ENCODE measurements at regions not wholly inside any gene's neighbourhood (a gene's known extent, or its start where the extent isn't known, plus 50 kb on each side); places are given as distances from the start of the nearest gene placed in this dataset.

GRCh38 chr13:58119804-58120203, 488.3 kb downstream of the PCDH17 start:
- no peak overlapping the region for H3K4me3 ChIP-seq
- H3K36me3 ChIP-seq, result no peaks in the 10 kb centered on the region
- intact Hi-C loops (cut with DNase I), result no loop called here
- DNase-seq (ENCODE audit: extremely low spot score), result no peak
- 76% methylated on average over 2 of the region's 2 CpGs for WGBS
- no peaks in the 10 kb centered on the region for H3K9me3 ChIP-seq
- no peak overlapping the region for H3K27ac ChIP-seq (replicated peaks in 1 of 4)
- no peaks in the 10 kb centered on the region for H3K4me1 ChIP-seq
- no peaks in the 10 kb centered on the region for H3K27me3 ChIP-seq
- TF ChIP-seq EP300 (IDR thresholded peaks at IDR 0.05) (no peak), POLR2A (IDR thresholded peaks at IDR 0.05; ENCODE audit: low read depth) (no peak), POLR2AphosphoS5 (IDR thresholded peaks at IDR 0.05) (no peak), CTCF (IDR thresholded peaks at IDR 0.05) (no peak)

- Histone ChIP-seq H3K36me3 (no peaks in the 10 kb centered on the region), H3K4me1 (no peaks in the 10 kb centered on the region), H3K4me3 (no peak overlapping the region), H3K9me3 (peaks cover 0 to 9% (median 4%) of the 10 kb centered on the region in 4 donors), H3K27ac (replicated peaks in 1 of 4) (no peak overlapping the region), H3K27me3 (no peaks in the 10 kb centered on the region)
- WGBS, result 75% methylated on average over 2 of the region's 2 CpGs
- intact Hi-C loops (cut with DNase I), result no loop called here
- DNase-seq (ENCODE audit: extremely low spot score), result no peak
- no peak for TF ChIP-seq POLR2AphosphoS5 (IDR thresholded peaks at IDR 0.05)
- TF ChIP-seq EP300 (IDR thresholded peaks at IDR 0.05), result no peak
- TF ChIP-seq POLR2A (IDR thresholded peaks at IDR 0.05; ENCODE audit: low read depth), result no peak
- TF ChIP-seq CTCF (IDR thresholded peaks at IDR 0.05), result no peak
Observed at GRCh38 chr13:58126496-58126895, 495.0 kb downstream of the PCDH17 start.

GRCh38 chr13:58134012-58134411, 502.5 kb downstream of the PCDH17 start:
- TF ChIP-seq POLR2A (IDR thresholded peaks at IDR 0.05; ENCODE audit: low read depth), result no peak
- TF ChIP-seq POLR2AphosphoS5 (IDR thresholded peaks at IDR 0.05), result no peak
- no peak for TF ChIP-seq EP300 (IDR thresholded peaks at IDR 0.05)
- TF ChIP-seq CTCF (IDR thresholded peaks at IDR 0.05), result no peak
- Histone ChIP-seq H3K36me3 (no peaks in the 10 kb centered on the region), H3K27me3 (no peaks in the 10 kb centered on the region), H3K9me3 (peaks cover 0 to 20% (median 10%) of the 10 kb centered on the region in 4 donors), H3K4me1 (no peaks in the 10 kb centered on the region), H3K4me3 (no peak overlapping the region), H3K27ac (replicated peaks in 1 of 4) (no peak overlapping the region)
- intact Hi-C loops (cut with DNase I), result no loop called here
- no peak for DNase-seq (ENCODE audit: extremely low spot score)
- 79% methylated on average over 2 of the region's 3 CpGs for WGBS

GRCh38 chr13:58134525-58134924, 503.0 kb downstream of the PCDH17 start:
- no peak overlapping the region for H3K27ac ChIP-seq (replicated peaks in 1 of 4)
- TF ChIP-seq CTCF (IDR thresholded peaks at IDR 0.05), result no peak
- TF ChIP-seq EP300 (IDR thresholded peaks at IDR 0.05), result no peak
- no peak for TF ChIP-seq POLR2A (IDR thresholded peaks at IDR 0.05; ENCODE audit: low read depth)
- no peak for TF ChIP-seq POLR2AphosphoS5 (IDR thresholded peaks at IDR 0.05)
- H3K36me3 ChIP-seq, result no peaks in the 10 kb centered on the region
- H3K9me3 ChIP-seq, result peaks cover 0 to 20% (median 10%) of the 10 kb centered on the region in 4 donors
- no peaks in the 10 kb centered on the region for H3K4me1 ChIP-seq
- no peak for DNase-seq (ENCODE audit: extremely low spot score)
- intact Hi-C loops (cut with DNase I), result no loop called here
- H3K27me3 ChIP-seq, result no peaks in the 10 kb centered on the region
- H3K4me3 ChIP-seq, result no peak overlapping the region
- 100% methylated on average over 5 of the region's 5 CpGs for WGBS

GRCh38 chr13:58142952-58143351, 511.4 kb downstream of the PCDH17 start:
- Histone ChIP-seq H3K36me3 (no peaks in the 10 kb centered on the region), H3K27me3 (no peaks in the 10 kb centered on the region), H3K4me1 (no peaks in the 10 kb centered on the region), H3K4me3 (no peak overlapping the region), H3K9me3 (no peaks in the 10 kb centered on the region), H3K27ac (replicated peaks in 1 of 4) (no peak overlapping the region)
- WGBS, result 86% methylated on average over 1 of the region's 1 CpG
- intact Hi-C loops (cut with DNase I), result no loop called here
- no peak for DNase-seq (ENCODE audit: extremely low spot score)
- TF ChIP-seq EP300 (IDR thresholded peaks at IDR 0.05), result no peak
- no peak for TF ChIP-seq CTCF (IDR thresholded peaks at IDR 0.05)
- TF ChIP-seq POLR2AphosphoS5 (IDR thresholded peaks at IDR 0.05), result no peak
- no peak for TF ChIP-seq POLR2A (IDR thresholded peaks at IDR 0.05; ENCODE audit: low read depth)
